A673 (cell line): ENCODE measurements at regions not wholly inside any gene's neighbourhood (a gene's known extent, or its start where the extent isn't known, plus 50 kb on each side); places are given as distances from the start of the nearest gene placed in this dataset.

ENCODE experiments used
- BruUV-seq: library from RNA; stranded (reverse); fragments of 400-500 nt; replicated peaks from 2 replicates; lab custom pipeline; 2021; lab: Mats Ljungman, UMichigan
- CTCF ChIA-PET: fragments of 300-600 bp; sonication (Branson Sonifier 250); formaldehyde crosslinking; loops from one replicate; lab custom pipeline; 2022; ENCODE audit warnings: antibody characterized with exemption; lab: Charles Lee
- POLR2A ChIA-PET: fragments of 300-600 bp; sonication (Branson Sonifier 250); formaldehyde crosslinking; loops from one replicate; lab custom pipeline; 2022; ENCODE audit warnings: antibody characterized with exemption; ENCODE audit not compliant: low non-redundant PET; lab: Charles Lee
- DNase-seq: peaks from one replicate; pipeline ENCODE4 v3.0.0-alpha.2; 2015; ENCODE audit warnings: low spot score
- H3K27ac ChIP-seq: fragments of 200-600 bp; sonication (generic); 2 replicates; pipeline ENCODE4 v1.5.1; 2016; ENCODE audit warnings: mixed run types, low read depth, mild to moderate bottlenecking, mixed read lengths, antibody characterized with exemption, low read length; ENCODE audit not compliant: poor library complexity, severe bottlenecking
- H3K27me3 ChIP-seq: fragments of 200-600 bp; sonication (generic); replicated peaks from 2 replicates; pipeline ENCODE4 v1.6.1; 2017; ENCODE audit warnings: mixed run types, low read depth, mild to moderate bottlenecking, mixed read lengths, antibody characterized with exemption, low read length; ENCODE audit not compliant: insufficient read depth, poor library complexity
- H3K36me3 ChIP-seq: fragments of 200-600 bp; sonication (generic); 2 replicates; pipeline ENCODE4 v1.6.1; 2016; ENCODE audit warnings: mixed run types, mild to moderate bottlenecking, mixed read lengths, antibody characterized with exemption, low read length; ENCODE audit not compliant: insufficient read depth, poor library complexity, severe bottlenecking
- H3K4me1 ChIP-seq: fragments of 200-600 bp; sonication (generic); 2 replicates; pipeline ENCODE4 v1.6.1; 2017; ENCODE audit warnings: mixed run types, mild to moderate bottlenecking, mixed read lengths, antibody characterized with exemption, low read length; ENCODE audit not compliant: insufficient read depth, poor library complexity, severe bottlenecking
- H3K4me3 ChIP-seq: fragments of 200-600 bp; sonication (generic); 2 replicates; pipeline ENCODE4 v1.5.1; 2016; ENCODE audit warnings: low read depth, mixed run types, mild to moderate bottlenecking, mixed read lengths, low read length; ENCODE audit not compliant: poor library complexity, severe bottlenecking
- H3K9me3 ChIP-seq: fragments of 200-600 bp; sonication (generic); 2 replicates; pipeline ENCODE4 v1.6.1; 2016; ENCODE audit warnings: mixed run types, low read depth, mild to moderate bottlenecking, mixed read lengths, antibody characterized with exemption, low read length; ENCODE audit not compliant: poor library complexity, severe bottlenecking
- CTCF ChIP-seq: fragments of 300-800, 200-600 bp; sonication (generic); conservative IDR thresholded peaks from 2 replicates; pipeline ENCODE4 v1.5.1; 2017; ENCODE audit warnings: low read depth, mild to moderate bottlenecking, antibody characterized with exemption, low read length, moderate library complexity, mixed read lengths
- EZH2 ChIP-seq: fragments of 200-600 bp; sonication (generic); IDR thresholded peaks from 2 replicates; pipeline ENCODE4 v1.6.1; 2017; ENCODE audit warnings: borderline replicate concordance, low read depth, mild to moderate bottlenecking, mixed read lengths, antibody characterized with exemption, low read length; ENCODE audit not compliant: poor library complexity, severe bottlenecking
- intact Hi-C: fragments of 100-400 bp; cut with micrococcal nuclease; formaldehyde crosslinking; loops from one replicate; pipeline ENCODE4 v1.10.0; 2022; ENCODE audit not compliant: unreplicated experiment

DNA sequence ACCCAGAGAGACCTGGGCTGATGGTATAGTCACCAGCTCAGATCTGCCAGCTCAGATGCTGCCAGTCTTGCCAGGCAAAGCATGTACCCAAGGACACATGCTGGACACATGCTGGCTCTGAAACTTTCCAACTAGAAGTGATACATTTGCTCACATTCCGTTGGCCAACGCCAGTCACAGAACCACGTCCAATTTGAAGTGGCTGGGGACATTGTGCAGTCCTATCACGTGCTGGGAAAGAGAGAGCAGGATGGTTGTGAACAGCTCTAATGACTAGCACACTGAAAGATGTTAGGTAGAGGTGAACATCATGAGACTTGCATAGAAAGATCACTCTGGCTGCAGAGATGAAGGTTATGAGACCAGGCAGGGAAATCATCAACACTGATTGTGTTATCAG is 308.5 kb upstream of the ROPN1 start:
- H3K4me1 ChIP-seq: peaks cover 4% of the 10 kb centered on the region
- no peaks in the 10 kb centered on the region for H3K27me3 ChIP-seq
- ChIA-PET POLR2A (no interaction called here), CTCF (no interaction called here)
- DNase-seq: no peak
- BruUV-seq: no TSS peak
- TF ChIP-seq CTCF (no peak), EZH2 (no peak)
- intact Hi-C loops: no loop called here
- H3K27ac ChIP-seq: no peak overlapping the region
- no peaks in the 10 kb centered on the region for H3K36me3 ChIP-seq
- no peak overlapping the region for H3K4me3 ChIP-seq
- H3K9me3 ChIP-seq: no peaks in the 10 kb centered on the region

- H3K36me3 ChIP-seq: no peaks in the 10 kb centered on the region
- H3K9me3 ChIP-seq: peaks cover 3% of the 10 kb centered on the region
- H3K4me1 ChIP-seq: no peaks in the 10 kb centered on the region
- intact Hi-C loops: no loop called here
- no peaks in the 10 kb centered on the region for H3K27me3 ChIP-seq
- BruUV-seq: no TSS peak
- H3K4me3 ChIP-seq: no peak overlapping the region
- TF ChIP-seq CTCF: no peak
- no peak for TF ChIP-seq EZH2
- no peak overlapping the region for H3K27ac ChIP-seq
- ChIA-PET POLR2A (no interaction called here), CTCF (no interaction called here)
- no peak for DNase-seq
Measured at GRCh38 chr3:124303305-124303910, 311.5 kb upstream of the ROPN1 start.

- no peaks in the 10 kb centered on the region for H3K27me3 ChIP-seq
- no TSS peak for BruUV-seq
- H3K36me3 ChIP-seq: no peaks in the 10 kb centered on the region
- no peak overlapping the region for H3K27ac ChIP-seq
- POLR2A ChIA-PET: no interaction called here
- H3K9me3 ChIP-seq: peaks cover 3% of the 10 kb centered on the region
- H3K4me3 ChIP-seq: no peak overlapping the region
- intact Hi-C loops: no loop called here
- CTCF ChIA-PET: no interaction called here
- no peak for DNase-seq
- TF ChIP-seq EZH2: no peak
- no peak for TF ChIP-seq CTCF
- H3K4me1 ChIP-seq: no peaks in the 10 kb centered on the region
Measured at GRCh38 chr3:124306665-124307064, 314.7 kb upstream of the ROPN1 start.
